ENCODE measurements at regions not wholly inside any gene's neighbourhood (a gene's known extent, or its start where the extent isn't known, plus 50 kb on each side); places are given as distances from the start of the nearest gene placed in this dataset.

GRCh38 chr4:167918077-167918476 is 174.3 kb upstream of the ANXA10 start:
- no peak for TF ChIP-seq POLR2AphosphoS5 (IDR thresholded peaks at IDR 0.05; ENCODE audit: low read depth, low read length)
- no peak for TF ChIP-seq POLR2A (IDR thresholded peaks at IDR 0.05; ENCODE audit: low read depth, low read length)
- TF ChIP-seq TAF1 (IDR thresholded peaks at IDR 0.05; ENCODE audit: low read depth, low read length), result no peak
- TF ChIP-seq SPI1 (IDR thresholded peaks at IDR 0.05; ENCODE audit: low read depth, low read length), result no peak
- TF ChIP-seq POU2F2 (IDR thresholded peaks at IDR 0.05; ENCODE audit: low read depth, low read length), result no peak
- no peak for TF ChIP-seq PAX5 (IDR thresholded peaks at IDR 0.05; ENCODE audit: insufficient read depth, low read length, severe bottlenecking)

Data from GM12891 (cell line).